ENCODE measurements at regions not wholly inside any gene's neighbourhood (a gene's known extent, or its start where the extent isn't known, plus 50 kb on each side); places are given as distances from the start of the nearest gene placed in this dataset.
"Not testable (repeated sequence)": the region's sequence is repeated elsewhere in the genome, so short reads cannot be mapped to it uniquely, and the experiment has no call there.

DNA sequence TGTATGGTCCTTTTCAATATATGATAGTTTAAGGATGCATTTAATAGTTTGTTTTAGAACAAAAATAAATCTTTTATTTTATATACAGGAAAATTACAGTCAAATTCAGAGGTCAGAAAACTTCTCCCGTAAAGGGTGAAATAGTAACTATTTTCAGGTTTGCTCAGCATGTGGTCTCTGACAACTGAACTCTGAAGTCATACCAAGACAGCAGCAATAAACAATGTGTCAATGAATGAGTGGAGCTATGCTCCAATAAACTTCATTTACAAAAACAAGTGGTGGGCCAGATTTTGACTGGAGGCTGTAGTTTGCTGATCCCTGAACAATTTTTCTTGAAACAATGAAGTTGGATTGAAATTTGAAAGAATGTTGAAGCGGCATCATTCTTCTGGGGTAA lies 123.6 kb downstream of the ZNF248 start:
- DNase-seq (ENCODE audit: low read depth): no peak

DNA sequence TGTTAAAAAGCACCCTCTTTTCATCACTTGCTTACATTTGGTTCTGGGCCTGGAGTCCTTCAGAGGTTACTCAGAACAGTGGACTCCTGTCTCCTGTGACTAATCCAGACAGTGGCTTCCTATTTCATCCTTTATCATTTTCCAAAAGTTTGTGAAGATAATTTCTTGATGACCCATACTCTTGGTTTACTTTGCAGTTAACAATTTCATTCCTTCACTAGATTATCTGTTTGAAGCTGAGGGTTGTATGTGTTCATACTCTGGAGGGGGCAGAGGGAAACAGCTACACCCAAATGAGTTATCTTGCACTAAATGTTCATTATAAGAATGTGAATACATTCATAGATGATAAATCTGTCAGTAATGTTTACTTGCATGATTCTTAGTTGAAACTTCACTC lies 124.7 kb downstream of the ZNF248 start:
- DNase-seq (ENCODE audit: low read depth): no peak

DNA sequence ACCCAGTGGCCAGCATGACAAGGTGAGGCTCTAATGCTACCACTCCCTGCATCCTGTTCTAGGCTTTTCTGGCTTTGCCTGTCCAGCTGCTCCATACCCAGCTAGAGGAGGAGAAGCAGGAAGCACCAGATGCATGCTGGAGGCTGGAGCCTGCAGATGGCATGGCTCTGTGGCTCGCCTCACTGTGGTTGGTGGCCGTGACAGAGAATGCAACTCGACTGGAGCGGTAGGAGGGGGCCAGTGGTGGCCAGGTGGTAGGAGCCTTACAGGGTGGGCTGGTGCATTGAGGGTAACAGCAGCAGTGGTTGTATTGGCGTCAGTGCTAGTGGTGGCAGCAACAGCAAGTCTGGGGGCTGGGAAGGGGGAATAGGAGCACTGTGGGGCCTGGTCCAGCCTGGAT lies 128.6 kb downstream of the ZNF248 start:
- no peak for DNase-seq (ENCODE audit: low read depth)

DNA sequence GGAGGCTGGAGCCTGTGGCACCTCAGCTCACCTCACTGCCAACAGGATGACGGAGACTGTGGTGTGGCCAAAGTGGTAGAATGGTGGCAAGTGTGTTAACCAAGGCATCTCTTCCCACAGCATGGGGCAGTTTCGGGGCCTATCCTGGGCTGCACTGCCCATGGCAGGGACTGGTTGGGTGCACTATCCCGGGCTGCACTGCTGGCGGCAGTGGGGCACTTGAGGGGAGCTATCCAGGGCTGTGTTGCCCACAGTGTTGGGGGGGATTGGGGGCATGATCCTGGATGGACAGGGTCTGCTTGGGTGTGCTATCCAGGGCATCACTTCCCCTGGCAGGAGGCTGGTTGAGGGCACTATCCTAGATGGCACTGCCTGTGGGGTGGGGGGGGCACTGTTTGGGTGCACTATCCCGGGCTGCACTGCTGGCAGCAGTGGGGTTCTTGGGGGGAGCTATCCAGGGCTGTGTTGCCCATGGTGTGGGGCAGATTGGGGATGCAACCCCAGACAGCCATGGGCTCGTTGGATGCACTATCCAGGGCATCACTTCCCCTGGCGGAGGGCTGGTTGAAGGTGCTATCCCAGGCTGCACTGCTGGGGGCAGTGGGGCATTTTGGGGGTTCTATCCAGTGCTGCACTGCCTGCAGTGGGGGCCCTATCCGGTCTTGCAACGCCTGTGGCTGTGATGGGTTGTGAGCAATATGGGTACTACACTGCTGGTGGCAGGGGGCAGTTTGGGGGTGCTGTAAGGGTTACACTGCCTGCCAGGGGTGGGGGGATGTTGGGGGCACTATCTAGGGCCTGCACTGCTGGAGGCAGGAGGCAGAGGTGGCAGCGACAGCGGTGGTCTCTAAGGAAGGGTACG lies 129.7 kb downstream of the ZNF248 start:
- DNase-seq (ENCODE audit: low read depth): no peak

DNA sequence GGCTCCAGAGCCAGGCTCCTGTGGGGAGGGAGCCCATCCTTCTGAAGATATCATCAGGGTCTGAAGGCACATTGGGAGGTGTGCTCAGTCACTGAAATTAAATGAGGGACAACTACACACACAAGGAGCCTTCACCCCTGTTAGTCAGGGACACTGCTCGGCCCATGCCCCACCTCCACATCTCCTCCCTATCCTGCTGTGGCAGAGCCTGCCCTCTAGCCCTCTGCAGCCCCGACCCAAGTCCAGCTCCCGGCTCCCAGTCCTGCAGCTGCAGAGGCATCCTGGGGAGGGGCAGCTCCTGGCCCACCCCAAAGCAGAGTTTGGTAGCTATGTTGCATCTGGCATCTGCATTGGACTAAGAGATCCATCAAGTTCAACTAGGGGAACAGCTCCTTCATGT lies 136.3 kb downstream of the ZNF248 start:
- DNase-seq (ENCODE audit: low read depth): no peak

DNA sequence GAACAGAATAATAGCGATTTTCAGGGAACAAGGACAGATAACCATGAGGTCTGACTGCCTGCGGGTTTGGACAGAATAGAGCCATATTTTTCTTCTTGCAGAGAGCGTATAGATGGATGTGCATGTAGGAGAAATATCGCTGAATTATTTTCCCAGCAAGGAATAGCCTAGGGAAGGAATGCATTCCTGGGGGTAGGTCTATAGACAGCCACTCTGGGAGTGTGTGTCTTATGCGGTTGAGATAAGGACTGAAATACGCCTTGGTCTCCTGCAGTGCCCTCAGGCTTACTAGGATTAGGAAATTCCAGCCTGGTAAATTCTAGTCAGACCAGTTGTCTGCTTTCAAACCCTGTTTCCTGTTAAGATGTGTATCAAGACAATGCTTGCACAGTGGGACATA lies 139.3 kb downstream of the ZNF248 start:
- not testable (repeated sequence) for DNase-seq (ENCODE audit: low read depth)

DNA sequence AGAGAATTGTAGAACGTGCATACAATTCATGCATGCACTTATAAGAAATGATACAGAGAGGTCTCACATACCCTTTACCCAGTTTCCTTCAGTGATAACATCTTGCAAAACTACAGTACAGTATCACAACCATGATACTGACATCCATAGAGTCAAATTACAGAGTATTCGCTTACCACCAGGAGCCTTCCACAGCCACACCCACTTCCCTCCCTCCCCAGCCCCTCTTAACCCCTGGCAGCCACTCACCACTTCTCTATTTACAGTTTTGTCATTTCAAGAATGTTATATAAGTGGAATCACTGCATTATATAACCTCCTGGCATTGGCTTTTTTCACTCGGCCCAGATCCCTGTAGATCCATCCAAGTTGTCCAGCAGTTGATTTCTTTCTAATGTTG lies 143.8 kb downstream of the ZNF248 start:
- DNase-seq (ENCODE audit: low read depth): no peak

DNA sequence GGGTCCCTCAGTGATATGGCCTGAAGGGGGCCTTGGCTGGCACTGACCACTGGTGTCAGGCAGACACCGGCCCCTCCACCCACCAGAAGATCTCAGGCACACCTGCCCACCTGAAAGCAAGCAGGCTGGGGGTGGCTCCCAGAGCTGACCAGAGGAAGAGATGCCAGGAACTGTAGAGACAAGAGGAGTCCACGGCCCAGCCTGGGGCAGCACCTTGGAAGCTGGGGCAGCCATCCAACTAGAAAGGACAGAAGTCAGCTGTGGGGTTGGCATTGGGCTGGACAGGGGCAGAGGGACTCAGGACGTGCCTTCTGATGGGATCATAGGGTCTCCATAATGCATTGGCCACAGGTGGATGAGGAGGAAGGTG lies 144.3 kb downstream of the ZNF248 start:
- DNase-seq (ENCODE audit: low read depth): no peak

DNA sequence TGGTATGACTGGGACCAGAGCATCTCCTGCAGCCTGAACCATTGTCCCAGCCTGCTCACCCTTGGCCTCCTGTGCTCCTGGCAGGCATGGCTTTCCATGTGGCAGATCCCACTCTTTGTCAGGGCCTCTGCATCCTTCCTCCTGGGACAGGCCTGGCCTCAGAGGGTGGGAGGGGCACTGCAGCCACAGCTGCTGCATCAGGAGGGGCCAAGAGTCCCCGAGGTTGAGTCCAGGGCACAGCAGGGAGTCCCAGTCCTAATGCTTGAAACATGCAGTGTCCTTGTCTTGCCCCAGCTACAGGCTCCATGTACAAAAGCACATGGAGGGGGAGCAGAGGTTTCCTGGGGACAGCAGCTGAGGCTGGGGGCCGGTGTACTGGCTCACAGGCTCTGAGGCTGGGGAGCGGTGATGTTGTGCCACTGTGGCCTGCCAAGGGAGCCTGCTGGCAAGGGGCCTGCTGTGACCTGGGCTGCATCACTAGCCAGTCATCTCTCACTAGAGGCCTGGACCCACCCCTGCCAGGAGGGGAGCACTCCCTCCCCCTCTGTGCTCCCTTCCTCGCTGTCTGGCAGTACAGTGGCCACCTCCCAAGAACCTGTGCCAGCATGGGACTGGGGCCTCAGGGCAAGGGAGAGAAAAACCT lies 144.8 kb downstream of the ZNF248 start:
- DNase-seq (ENCODE audit: low read depth): no peak

DNA sequence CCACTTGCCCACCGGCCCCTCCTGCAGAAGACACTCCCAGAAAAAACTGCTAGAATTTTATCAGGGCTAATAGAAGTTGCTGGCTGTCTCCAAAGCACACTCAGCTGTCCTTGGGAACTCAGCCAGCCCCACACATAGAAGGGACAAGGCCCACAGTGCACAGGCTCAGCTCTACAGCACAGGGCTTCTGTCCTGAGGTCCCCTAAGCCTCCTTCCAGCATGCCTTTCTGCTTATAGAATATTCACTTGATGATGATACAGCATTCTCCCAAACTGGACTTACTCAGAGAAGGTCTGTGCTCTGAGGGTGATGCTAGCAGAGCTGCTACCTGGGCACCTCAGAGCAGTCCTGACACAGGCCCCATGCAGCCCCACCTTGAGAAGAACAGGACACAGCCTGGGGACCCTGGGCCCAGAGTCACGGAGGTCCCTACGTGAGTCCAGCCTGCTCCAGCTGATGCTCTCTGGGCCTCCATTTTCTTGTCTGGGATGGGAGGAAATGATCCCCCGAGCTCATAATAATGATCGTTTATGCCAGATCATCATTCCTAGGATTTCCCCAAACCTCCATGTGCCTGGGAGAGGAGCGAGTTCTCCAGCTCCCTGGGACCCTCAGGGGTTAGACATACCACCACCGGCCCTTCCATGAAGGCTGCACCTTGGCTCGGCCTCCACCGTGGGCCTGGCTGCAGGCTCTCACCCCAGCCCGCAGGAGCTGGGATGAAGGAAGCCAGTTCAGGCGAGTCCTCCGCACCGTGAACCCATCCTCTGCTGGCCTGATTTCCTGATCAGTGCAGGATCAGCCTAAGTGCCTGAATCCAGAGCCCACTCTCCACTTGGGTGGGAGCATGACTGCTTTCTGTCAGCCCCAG lies 145.6 kb downstream of the ZNF248 start:
- no peak for DNase-seq (ENCODE audit: low read depth)

DNA sequence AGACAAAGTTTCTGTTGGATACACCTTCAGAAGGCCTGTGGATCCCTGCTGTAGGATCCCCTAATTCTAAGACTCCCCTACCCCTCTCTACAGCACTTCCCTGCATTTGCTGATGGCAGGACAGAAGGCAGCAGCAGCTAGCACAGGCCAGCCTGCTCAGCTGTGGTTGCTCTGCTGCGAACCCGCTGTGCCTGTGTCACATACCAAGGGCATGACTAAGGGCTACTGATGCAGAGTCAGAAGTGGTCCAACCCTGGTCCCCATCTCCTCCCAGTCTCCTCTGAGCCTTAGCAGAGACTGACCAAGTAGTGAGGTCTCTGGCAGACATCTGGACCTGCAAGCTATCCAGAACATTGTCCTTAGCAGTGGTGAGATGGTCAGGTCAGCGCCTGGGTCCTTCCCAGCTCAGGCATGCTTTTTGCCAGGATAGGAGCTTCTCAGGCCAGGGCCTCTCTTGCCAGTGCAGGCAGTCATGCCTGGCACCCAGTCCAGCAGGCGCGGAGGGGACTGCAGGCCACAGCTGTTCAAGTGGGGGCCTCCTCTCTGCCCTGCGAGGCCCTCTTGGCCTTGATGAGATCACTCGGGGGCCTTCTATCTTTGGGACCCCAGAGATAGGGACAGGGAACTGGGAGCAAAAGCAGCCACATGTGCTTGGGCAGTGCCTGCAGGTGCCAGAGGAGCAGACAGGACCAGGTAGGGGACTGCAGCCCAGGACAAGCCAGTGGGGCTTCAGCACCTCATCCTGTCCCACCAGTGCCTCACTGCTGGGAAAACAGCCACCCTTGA lies 146.4 kb downstream of the ZNF248 start:
- no peak for DNase-seq (ENCODE audit: low read depth)

DNA sequence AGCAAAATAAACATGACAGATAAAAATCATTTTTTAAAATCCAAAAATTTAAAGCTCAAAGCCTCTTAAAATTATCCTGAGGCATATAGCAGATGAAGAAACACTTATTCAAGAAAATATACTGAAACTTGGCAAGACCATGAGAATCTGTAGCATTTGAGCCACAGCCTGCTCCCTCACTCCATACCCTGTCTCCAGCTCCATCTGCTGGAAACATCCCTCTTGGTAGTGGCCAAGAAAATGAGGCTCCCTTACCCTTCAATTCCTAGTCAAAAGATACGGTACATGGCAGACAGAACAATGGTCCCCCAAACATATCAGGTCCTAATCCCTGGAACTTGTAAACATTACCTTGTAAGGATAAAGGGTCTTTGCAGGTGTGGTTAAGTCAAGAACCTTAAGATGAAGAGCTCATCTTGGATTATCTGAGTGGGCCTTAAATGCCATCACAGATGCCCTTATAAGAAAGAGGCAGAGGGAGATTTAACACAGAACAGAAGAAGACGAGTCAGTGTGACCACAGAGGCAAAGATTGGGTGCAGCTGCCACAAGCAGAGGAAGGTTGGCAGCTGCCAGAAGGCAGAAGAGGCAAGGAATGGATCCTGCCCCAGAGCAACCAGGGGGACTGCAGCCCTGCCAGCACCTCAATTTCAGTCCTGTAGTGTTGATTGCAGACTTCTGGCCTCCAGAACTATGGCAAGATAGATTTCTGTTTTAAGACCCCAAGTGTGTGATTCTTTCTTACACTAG lies 149.4 kb downstream of the ZNF248 start:
- no peak for DNase-seq (ENCODE audit: low read depth)

DNA sequence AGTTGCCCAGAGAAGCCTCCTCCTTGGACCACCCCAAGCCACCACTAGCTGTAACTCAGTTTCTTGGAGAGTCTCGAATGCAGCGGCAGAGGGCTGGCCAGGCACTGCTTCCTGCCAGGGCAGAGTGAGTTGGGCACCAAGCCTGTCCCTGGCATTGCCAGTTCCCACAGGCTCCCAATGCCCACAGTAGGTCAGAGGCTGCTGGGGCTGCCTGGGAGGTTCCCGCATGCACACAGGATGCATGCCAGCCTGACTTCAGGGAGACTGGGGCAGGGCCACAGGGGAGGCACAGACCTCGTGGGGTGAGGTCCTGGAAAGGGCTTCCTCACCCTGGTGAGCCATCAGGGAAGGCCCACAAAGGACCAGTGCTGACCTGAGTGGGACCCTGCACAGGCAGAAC lies 152.8 kb downstream of the ZNF248 start:
- no peak for DNase-seq (ENCODE audit: low read depth)

DNA sequence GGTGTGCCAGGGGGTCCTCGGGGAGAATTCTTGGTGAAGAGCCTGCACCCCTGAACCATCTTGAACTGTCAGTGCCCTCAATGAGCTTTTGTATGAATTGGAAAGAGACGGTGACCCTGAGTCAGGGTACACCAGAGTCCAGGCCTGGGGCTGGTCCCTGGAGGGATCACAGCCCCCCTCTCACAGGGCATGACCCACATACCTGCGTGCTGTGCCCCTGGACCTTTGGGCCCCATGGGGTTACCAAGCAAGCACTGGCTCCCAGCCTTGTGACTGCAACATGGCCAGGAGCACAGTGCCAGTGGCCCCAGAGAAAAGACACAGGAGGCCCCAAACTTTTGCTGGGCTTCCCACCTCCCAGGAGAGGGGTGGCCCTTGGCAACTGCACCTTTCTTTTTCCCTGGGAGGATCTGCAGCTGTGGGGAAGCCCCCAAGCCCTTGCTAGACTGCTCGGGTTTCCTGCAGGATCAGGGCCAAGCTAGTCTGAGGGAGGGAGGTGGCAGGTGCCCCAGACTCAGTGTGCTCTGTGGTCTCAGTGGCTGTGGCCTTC lies 153.5 kb downstream of the ZNF248 start:
- no peak for DNase-seq (ENCODE audit: low read depth)

DNA sequence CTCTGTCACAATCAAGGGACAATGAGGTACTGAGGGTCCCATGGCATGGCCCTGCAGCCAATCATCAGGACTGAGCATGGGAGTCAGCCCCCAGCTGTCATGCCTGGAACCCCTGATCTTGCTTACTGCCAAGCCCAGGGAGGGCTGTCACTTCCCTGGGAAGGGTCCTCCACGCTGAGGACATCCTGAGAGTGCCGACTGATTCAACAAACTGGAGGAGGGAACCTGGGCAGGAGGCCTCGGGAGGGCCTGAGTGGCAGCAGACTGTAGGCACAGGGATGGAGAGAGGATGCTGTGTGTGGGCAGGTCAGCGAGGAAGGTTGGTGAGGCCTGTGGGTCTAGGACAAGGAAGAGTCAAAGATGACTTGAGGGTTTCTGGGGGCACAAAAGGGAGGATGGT lies 154.3 kb downstream of the ZNF248 start:
- DNase-seq (ENCODE audit: low read depth): no peak

DNA sequence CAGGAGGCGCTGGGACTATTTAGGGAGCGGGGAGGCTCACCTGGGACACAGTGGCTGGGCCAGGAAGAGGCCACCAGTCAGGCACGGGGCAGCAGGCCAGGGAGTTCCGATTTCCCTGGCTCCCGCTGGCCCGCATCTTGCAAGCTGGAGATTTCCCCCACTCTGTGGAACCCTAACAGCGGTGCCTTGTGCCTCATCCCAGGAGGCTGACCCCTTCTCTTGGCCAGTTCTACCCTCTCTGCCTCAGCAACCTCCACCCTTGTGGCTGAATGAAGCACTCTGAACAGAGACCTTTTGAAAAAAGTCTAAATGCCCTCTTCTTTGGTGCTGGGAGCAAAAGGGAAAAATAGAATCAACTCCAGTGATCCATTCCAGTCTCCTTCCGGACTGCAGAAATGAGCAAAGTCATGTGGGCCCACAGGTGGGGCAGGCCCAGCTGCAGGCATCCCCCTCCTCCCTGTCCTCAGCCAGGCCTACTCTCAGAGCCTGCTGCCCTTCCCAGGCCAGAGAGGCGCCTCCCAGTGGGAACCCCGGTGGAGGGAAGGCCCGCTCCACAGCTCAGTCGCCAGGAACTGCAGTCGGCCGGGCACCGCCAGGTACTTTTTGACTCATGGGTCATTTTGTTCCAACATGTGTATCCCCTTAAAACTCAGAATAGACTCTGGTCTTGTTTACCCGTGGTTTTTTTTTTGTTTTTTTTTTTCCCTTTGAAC lies 155.5 kb downstream of the ZNF248 start:
- no peak for DNase-seq (ENCODE audit: low read depth)

DNA sequence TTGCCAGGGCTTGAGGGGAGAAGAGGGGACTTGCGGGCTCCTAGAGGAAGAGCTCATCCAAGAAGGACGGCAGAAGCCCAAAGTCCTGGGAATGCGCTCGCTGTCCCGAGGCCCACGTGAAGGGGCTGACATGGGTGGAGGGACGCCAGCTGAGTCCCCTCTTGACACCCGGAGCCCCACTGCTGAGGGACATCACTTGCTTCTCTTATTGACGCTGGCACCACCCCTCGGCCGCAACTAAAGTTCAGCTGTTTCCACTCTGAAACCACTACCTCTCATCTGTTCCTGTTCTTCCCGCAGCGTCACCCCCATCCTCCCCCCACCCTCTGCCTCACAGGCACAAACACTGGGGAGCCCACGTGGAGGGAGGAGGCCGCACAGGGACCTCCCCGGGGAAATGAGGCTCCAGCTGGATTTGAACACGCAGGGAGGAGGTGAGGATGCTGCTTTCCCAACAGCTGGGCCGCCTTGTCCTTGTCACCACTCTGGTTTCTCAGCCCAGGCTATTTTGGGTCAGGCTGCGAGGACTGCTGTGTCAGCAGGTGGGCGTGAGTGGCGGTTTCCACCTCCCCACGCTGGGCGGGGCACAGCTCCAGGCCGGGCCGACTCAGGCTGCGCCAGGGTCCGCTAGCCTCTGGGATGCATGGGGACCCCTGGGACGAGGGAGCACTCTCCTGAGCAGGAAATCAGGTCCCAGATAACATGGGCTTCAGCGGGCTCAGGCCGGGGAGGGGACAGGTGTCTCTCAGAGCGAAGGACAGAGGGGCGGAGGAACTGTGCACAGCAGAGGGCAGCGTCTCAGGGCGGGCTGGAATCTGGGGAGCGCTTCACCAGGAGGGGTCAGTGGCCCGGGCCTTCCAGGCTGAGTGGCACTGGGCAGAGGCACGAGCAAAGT lies 156.3 kb downstream of the ZNF248 start:
- DNase-seq (ENCODE audit: low read depth): no peak

DNA sequence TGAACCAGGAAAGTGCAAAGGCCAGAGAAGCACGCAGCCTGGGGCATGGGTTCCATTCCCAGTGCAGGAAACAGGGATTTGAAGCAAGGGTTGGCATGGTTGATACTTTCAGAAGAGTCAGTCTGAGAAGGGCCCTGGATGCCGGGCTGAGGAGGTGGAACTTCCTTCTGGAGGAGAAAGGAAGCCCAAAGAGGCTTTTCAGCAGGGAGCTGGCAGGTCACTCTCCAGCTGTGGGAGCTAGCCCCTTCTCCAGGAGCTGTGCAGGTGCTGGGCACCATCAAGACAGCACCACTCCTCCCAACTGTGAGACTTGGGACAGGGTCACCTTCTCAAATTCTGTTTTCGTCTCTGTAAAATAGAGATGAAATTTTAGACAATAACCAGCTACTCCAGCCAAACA lies 169.8 kb downstream of the ZNF248 start:
- no peak for DNase-seq (ENCODE audit: low read depth)

Measured in renal cortical epithelial cell (primary cell).